SK-N-DZ (cell line): ENCODE measurements at regions not wholly inside any gene's neighbourhood (a gene's known extent, or its start where the extent isn't known, plus 50 kb on each side); places are given as distances from the start of the nearest gene placed in this dataset.

Source experiments
- DNase-seq: peaks from one replicate; pipeline ENCODE4 v3.0.0-alpha.2; 2015; ENCODE audit warnings: low spot score

- no peak for DNase-seq
Observed at GRCh38 chr6:91480402-91480801, 893.5 kb upstream of the MAP3K7 start.

- no peak for DNase-seq
Observed at GRCh38 chr6:91477688-91478087, 890.8 kb upstream of the MAP3K7 start.

GRCh38 chr6:91476000-91476399 is 889.1 kb upstream of the MAP3K7 start:
- DNase-seq = peak; percentile 89

GRCh38 chr6:91465393-91465792 is 878.5 kb upstream of the MAP3K7 start:
- no peak for DNase-seq

- DNase-seq = no peak
Observed at GRCh38 chr6:91464718-91465117, 877.8 kb upstream of the MAP3K7 start.

GRCh38 chr6:91464201-91464600 is 877.3 kb upstream of the MAP3K7 start:
- DNase-seq = no peak

- DNase-seq = no peak
Observed at GRCh38 chr6:91462241-91462640, 875.4 kb upstream of the MAP3K7 start.

- DNase-seq = no peak
Observed at GRCh38 chr6:91453224-91453878, 866.5 kb upstream of the MAP3K7 start.

- DNase-seq = no peak
Observed at GRCh38 chr6:91449539-91449938, 862.7 kb upstream of the MAP3K7 start.

GRCh38 chr6:91447530-91448254 is 860.8 kb upstream of the MAP3K7 start:
- no peak for DNase-seq

GRCh38 chr6:91447081-91447480 is 860.2 kb upstream of the MAP3K7 start:
- no peak for DNase-seq

- no peak for DNase-seq
Observed at GRCh38 chr6:91443405-91443804, 856.5 kb upstream of the MAP3K7 start.

GRCh38 chr6:91442342-91442741 is 855.5 kb upstream of the MAP3K7 start:
- no peak for DNase-seq

- DNase-seq = no peak
Observed at GRCh38 chr6:91438570-91438969, 851.7 kb upstream of the MAP3K7 start.

- no peak for DNase-seq
Observed at GRCh38 chr6:91437315-91437729, 850.5 kb upstream of the MAP3K7 start.

GRCh38 chr6:91436448-91436847 is 849.6 kb upstream of the MAP3K7 start:
- DNase-seq = no peak

GRCh38 chr6:91435630-91436029 is 848.8 kb upstream of the MAP3K7 start:
- DNase-seq = no peak

- no peak for DNase-seq
Observed at GRCh38 chr6:91434576-91434975, 847.7 kb upstream of the MAP3K7 start.

GRCh38 chr6:91433660-91434534 is 847.0 kb upstream of the MAP3K7 start:
- no peak for DNase-seq

- no peak for DNase-seq
Observed at GRCh38 chr6:91428953-91429560, 842.2 kb upstream of the MAP3K7 start.

- no peak for DNase-seq
Observed at GRCh38 chr6:91428296-91428695, 841.4 kb upstream of the MAP3K7 start.

- no peak for DNase-seq
Observed at GRCh38 chr6:91420243-91420642, 833.4 kb upstream of the MAP3K7 start.
